GF-D8 (cell line): ENCODE measurements at regions not wholly inside any gene's neighbourhood (a gene's known extent, or its start where the extent isn't known, plus 50 kb on each side); places are given as distances from the start of the nearest gene placed in this dataset.

Experiments used
- DNase-seq: peaks from one replicate; lab custom pipeline; 2025; lab: John Stamatoyannopoulos, UW

DNA sequence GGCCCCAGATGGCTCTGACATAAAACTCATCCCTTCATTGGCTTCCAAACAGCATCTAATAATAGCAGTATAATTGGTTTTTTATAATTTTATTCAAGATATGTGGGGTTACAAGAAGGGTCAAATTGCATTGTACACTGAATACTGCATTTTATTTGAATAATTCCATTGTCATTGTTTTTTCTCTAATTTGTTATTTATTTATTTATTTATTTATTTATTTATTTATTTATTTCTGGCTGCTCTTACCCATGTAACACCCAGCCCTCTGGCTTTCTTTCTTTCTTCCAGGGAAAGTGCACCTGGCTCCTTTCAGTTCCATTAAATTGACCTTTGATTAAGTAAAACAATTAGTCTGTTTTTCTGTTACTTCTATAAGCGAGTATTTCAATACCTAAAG lies 210.1 kb downstream of the CDH9 start:
- no peak for DNase-seq

DNA sequence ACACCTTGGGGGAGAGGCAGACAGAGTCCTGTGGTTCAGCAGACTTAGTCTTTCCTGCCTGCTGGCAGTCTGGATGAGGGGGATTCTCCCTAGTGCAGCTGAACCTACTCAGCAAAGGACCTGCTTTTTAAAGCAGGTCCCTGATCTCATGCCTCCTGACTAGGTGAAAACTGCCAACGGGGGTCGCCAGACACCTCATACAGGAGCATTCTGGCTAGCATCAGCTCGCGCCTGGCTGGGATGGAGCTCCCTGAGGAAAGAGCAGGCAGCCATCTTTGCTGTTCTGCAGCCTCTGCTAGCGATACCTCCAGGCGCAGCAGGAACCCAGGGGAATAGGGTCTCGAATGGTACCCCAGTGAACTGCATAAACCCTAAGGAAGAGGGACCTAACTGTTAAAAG lies 225.2 kb downstream of the CDH9 start:
- DNase-seq = no peak

DNA sequence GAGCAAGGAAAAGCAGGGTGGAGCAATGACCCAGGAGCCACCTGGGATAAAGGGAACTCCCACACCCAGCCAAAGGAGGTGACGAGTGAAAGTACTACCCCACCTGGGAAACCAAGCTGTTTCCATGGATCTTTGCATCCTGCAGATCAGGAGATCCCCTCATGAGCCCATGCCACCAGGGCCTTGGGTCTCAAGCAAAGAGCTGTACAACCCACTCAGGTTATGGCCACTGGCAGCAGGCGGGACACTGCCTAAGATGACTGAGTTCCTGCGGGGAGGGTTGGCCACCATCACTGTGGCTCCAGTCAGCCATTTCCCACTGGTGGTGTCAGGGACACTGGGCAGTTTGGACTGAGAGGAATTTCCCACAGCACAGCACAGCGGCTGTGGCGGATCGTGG lies 225.7 kb downstream of the CDH9 start:
- no peak for DNase-seq

DNA sequence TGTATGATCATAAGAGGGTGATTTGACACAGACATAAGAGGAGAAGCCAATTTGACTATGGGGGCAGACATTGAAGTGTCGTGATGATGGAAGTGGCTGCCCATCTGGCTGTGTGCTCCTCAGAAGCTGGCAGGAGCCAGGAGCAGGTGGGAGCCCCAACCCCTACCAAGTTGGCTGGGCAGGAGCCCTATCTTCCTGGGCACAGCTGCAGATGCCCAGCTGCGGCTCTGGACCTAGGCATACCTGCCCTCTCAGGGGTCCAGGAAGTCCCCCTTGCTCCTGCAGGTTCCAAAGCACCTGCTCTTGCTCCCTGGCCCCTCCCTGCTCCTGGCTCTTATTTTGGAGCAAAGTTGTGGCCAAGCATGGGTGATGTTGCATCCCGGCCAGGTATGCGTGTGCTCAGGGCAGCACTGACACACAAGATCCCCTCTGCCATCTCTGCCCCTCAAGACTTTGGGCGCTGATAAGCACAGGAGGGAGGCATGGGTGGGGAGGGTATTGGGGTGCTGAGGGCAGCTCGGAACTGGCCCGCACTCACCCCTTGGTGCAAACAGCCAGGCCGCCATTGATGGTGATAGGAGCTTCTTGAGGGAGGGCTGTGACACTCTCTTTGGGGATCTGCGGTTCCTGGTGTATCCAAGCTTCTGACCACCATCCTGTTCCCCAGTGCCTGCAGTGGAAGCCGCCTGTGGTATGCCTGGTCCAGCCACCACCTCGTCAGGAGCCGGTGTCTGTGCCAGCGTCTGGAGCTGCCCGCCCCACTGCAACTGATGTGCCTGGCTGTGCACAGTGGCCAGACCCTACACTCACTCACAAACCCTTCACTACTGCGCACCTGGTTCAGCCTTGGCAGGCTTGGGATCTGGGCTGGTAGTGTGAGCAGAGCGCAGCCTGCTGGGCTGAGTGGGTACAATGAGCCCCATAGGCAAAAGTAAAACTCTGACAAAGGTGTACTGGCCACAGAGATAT lies 230.9 kb downstream of the CDH9 start:
- no peak for DNase-seq

DNA sequence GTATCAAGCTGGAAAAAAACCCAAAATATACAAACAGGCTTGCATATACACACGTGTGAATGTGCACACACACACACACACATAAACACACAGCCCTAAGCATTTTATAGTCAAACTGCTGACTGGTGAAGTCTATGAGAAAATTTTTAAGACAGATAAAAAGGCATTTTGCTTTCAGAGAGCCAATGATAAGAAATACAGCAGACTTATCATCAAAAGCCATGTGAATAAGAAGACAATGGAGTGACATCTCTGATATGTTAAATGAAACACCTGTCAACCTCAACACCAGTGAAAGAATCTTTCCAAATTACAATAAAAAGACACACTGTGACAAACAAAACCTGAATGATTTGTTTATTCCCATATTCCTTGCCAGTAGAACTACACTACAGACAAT lies 233.3 kb downstream of the CDH9 start:
- no peak for DNase-seq

DNA sequence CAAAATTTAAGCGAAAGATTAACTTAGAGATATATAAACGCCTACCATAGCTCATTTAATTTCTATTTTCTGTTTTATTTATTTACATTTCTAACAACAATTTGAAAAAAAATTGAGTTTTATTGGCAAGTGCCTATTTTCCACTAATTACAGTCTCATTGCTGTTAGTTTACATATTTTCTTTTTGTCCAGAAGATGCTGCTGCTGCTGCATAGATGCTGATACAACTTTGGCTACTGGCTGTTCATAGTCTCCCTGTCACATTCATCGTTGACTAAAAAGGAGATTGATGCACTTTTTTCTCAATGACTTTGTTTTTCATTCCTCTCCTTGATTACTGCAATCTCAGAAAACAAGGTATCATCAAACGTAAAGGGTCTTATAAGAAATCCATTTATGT lies 235.4 kb downstream of the CDH9 start:
- no peak for DNase-seq

DNA sequence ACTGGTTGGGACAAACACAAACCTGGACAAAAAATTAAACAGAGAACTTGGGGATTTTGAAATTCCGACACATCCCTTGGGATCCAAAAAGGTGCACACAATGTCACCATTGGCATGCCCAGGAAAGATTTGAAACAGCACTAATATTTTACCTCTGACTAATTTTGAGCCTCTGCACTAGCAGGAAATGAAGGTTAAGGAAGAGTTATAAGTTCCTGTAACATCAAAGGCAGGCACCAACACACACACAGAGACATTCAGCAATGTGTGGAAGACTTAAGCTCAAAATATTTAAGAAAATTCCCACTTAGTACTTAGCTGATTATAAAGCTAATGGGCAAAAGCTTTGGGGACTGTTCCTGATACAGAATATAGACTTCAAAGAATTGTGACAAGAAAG lies 247.0 kb downstream of the CDH9 start:
- no peak for DNase-seq

DNA sequence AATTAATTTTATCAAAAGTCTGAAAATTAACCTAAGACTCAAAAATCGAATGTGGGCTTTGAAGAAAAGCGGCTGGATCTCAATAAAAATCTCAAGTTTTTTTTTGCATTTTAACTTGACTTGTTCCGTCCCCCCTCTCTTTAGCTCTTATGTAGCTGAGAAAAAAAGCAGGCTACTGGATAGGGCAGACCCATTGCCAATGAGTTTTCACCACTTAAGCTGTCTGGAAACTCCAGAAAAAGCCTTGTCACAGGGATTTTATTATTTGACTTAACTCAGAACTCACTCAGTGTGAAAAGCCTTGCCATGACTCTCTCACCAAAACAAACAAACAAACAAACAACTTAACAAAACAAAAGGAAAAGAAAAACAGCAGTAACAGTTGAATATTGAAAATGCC lies 247.4 kb downstream of the CDH9 start:
- no peak for DNase-seq

DNA sequence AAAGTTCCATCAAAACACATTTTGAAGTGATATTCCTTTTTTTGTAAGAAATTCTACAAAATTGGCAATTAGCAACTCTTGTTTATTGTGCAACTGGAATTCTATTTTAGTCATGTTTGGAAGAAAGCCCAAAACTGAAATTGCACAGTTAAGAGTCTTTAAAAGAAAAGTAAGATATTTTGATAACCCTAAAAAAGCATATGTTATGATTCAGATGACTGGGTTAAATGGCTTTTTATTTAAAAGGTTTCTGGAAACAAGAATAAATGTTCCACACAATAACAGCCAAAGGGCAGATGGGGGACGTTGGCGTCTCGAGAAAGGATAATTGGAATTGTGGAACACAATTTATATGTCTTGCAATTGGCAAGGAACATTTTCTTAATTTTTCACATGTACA lies 275.2 kb downstream of the CDH9 start:
- no peak for DNase-seq

DNA sequence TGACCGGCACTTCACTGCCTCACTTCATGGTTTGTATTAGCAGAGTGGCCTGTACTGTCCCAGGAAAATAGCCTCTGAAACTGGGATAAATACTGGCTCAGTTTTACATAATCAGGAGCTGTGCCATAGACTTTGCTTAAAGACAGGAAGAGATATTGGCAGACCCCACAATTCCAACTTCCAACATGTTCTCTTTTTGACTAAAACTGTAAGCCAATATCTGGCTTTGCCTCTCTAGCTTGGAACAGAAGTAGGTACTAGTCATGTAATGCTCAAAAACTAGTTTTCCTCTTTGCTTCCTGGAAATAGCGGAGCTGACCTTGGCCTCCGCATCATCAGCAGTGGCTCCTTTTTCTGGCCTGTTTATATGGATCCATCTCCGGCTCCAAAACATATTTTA lies 276.9 kb downstream of the CDH9 start:
- no peak for DNase-seq

DNA sequence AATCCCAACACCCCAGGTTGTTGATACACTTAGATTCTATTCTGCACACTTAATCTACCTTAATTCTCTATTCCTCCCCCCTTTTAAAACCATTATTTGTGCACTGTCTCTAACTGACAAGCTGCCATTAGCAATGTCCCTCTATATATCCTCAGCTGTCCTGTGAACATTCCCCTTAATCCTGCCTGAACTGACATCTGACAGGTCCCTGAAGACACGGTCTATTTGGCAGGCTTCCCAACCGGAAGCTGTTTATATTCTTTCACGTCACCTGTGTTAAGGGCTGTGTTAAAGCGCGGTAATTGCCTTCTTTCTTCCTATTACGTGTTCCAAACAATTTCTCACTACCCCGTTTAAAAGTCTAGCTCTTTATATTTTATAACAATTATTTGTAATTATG lies 277.3 kb downstream of the CDH9 start:
- no peak for DNase-seq

DNA sequence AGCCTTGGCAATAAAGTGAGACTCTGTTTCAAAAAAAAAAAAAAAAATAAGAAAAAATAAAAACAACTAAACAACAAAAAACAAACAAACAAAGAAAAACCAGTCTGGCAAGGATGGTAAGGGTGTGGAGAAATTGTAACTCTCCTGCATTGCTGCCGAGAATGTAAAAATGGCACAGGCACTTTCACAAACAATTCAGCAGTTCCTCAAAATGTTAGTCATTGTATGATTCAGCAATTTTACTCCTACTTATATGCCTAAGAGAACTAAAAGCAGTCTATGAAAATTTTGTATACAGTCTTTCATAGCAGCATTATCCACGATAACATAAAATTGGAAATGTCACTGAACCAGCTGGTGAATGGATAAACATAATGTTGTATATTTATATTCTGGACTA lies 280.4 kb downstream of the CDH9 start:
- DNase-seq = peak; percentile 9

DNA sequence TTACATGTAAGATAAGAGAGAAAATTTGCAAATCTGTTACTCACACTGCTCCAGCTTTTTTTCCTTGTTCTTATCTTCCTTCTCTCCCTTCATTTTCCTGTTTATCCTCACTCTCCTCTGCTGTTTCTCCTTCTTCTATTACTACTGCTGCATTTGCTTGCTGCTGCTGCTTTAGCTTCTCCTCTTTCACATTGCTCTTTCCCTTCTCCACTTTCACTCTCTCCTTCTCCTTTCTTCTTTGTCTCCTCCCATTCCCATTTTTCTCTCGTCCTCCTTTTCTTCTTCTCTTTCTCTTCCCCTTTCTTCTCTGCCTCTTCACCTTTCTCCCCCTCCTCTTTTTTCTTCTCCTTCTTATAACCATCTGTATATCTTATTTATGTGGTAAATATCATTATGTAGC lies 288.6 kb downstream of the CDH9 start:
- no peak for DNase-seq

DNA sequence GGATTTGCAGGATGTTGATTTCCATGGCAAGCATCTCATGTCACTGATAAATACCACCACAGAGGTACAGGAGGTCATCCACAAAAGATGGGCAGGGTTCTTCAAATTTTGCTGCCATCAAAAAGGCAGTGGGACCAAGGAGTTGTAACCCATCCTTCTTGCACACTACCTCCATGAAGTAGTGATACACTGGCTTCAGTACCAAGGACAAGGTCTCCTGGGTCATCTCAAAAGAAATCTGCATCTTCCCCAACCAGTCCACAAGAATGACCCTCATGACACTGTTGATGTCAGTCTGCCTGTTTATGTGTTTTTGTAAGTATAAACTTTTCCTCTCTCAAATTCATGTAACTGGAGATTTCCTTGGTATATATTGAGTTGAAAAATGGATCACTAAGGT lies 298.2 kb downstream of the CDH9 start:
- no peak for DNase-seq

DNA sequence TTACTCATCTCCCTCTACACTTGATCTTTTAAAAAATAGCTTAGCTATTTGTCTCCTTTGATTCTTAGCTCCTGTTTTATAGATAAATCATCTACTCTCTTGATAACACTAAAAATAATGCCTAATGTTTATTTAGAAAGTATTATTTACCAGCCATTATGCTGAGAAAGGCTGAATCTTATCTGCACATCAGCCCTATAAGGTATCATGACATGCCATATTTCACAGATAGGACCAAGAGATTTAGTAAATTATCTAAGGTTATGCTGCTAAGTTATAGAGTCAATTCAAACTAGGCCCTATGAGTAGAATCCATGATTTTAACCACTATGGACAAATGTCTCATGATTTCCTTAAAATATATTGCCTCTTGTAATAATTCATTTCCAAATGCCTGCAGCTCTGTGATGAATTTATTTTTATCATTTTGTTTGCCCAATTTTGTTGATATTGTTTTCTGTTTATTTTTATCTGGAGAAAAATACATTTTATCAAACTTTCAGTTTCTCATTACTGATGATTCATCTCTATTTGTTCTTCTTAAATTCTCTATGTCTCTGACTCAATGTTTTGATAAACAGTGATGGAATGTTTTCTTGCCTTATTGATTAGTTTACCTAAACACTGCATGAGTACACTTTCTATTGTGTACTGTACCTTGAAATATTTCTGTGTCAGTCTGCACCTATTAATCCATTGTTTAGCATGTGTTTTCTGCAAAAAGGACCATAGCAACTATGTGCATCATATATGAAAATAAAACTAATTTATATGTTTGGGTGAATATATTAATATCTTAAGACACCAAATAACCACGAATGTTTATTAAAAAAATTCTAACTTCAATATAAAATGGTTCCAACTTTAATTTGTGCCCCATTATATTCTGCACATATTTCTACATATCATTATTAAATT lies 300.8 kb downstream of the CDH9 start:
- DNase-seq = no peak

DNA sequence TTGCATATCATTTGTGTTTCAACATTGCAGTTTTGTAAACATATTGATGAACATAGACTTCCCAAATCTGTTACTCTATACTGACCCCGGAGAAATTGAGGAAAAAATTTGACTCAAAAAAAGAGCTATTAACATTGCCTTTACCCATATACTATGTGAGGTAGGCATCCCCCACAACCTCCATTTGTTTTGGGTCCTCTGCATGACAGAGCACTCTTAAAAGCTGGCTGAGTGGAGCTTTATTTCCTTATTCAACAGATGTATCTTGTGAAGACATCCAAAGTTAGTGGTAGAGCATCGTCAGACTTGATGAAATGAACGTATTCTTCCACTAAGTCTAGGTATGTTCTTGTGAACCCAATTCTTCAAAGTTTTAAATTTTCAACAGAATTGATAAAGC lies 310.5 kb downstream of the CDH9 start:
- no peak for DNase-seq

DNA sequence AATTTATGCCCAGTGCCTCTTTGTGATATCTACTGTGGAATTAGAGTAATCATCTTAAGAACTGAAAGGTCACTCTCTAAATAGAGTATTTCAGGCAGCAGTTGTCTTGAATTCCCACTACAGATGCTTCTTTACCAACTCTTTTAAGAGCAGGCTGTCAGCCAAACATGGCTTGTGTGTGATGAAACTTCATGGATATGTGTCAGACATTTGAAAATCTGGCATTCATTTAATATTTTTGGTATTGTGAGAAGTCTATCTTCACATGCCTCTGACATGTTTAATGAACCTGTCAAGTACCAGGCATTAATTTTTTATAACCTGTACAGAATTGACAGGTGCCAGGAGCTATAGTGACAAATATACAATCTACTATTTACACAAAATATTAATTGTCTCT lies 318.6 kb downstream of the CDH9 start:
- DNase-seq = no peak

DNA sequence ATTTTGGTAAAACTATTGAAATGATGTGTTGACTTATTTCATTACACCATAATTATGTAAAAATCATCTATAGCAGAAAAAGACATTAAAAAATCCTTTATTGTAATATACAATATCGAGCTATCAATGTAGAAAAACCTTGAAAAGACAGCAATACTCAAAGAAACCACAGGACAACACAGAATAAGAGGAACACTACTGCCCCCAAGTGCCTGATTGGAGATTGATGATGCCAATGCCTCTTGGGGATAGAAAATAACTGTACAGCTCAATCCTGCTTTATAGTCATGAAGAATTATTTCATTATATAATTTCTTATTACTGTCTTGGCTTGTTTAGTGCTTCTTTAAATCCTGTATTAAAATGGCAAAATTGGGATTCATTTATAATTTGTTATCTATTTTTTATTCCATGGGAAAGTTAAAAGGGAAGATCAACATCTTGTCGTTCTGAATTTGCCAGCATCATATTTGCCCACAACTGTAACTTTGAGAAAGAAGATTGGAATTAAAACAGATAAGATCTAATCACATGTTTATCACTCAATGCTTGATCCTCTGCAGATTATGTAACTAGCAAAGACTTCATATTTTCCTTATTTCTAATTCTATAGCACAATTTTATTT lies 337.5 kb downstream of the CDH9 start:
- DNase-seq = peak; percentile 11

DNA sequence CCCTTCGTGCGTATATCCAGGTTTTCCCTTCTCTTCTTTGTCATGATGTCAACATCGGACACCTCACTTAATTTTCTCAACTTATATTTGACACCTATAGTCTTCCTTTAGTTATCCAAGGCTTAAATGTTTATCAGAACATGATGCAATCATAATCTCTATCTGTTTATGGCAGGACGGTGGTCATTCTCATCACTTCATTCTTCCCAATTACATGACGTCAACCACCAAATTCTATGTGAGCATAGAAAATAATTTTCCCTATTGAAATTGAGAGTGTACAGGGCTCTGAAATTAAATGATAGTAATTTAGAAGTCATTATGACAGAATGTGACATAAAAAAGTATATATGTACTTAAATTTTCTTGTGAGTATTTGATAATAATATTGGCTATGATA lies 345.4 kb downstream of the CDH9 start:
- no peak for DNase-seq

DNA sequence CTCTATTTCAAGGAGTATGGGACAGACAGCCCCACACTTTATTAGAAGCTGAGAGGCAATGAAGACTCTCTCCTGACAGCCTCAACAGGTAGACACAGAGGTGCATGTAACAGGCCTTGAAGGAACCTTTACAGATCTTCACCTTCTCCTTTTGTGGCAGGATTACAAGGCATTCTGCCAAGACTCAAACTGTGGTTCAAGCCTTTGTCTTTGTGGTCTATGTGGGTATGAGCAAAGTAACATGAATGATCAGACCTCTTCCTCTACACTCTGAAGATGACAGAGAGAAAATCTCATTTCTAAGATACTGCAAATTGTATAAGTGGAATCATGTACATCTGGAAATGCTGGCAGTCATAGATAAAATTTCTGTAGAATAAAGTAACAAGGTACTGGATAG lies 346.9 kb downstream of the CDH9 start:
- no peak for DNase-seq

DNA sequence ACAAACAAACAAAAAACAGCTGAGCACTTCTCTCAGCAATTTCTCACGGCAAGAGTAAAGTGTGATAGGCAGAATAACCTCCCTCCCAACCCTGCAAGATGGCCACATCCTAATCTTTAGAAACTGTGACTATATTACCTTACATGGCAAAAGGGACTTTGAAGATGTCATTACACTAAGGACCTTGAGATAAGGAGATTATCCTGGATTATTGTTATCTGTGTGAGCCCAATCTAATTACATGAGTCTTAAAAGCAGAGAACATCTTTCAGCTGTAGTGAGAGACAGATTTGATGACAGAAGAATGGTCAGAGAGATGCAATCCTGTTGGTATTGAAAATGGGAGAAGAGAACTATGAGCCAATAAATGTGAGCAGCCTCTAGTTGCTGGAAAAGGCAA lies 347.9 kb downstream of the CDH9 start:
- no peak for DNase-seq

DNA sequence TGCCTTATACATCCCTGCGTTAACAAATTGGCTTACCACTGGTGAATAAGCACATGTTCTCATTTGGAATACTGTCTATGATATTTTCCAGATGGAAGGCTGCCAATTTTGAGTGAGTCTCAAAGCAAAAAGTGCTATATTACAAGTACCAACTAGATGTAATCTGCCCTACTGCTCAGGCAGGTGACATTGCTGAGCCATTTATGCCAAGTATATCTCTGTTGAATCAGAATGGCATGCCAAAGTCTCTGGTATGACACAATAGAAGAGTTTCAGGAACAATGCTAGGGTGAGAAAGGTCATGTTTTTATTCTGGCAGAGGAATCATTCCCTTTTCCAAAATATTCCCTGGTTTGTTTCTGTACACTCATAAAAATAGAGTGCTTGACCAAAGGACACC lies 356.5 kb downstream of the CDH9 start:
- DNase-seq = no peak

DNA sequence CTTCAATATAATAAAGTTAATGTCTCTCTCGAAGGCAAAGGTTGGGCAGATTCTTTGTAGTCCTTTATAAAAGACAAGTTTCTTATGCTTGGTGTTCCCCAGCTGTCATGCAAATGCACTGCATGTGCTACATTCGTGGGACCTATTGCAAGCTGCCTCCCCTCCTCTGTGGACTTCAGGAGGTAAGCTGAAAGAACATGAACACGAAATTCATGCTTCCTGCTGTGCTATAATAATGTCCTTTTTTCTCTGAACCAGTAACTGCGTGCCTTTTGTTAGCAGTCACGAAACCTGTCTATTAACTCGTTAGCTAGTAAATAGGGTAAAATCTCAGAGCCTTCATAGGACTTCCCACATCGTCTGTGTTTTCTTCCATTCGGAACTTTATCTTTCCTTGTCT lies 363.5 kb downstream of the CDH9 start:
- DNase-seq = no peak
